Neural progenitor cell (in vitro differentiated cells): ENCODE measurements at regions not wholly inside any gene's neighbourhood (a gene's known extent, or its start where the extent isn't known, plus 50 kb on each side); places are given as distances from the start of the nearest gene placed in this dataset.
"Not testable (repeated sequence)": the region's sequence is repeated elsewhere in the genome, so short reads cannot be mapped to it uniquely, and the experiment has no call there.

Experiments
- DNase-seq: peaks from one replicate; pipeline ENCODE4 v3.0.0-alpha.2; 2016; ENCODE audit warnings: low spot score
- H2AFZ ChIP-seq: fragments of 200-600 bp; sonication (generic); replicated peaks from 2 replicates; pipeline ENCODE4 v1.6.1; 2016; ENCODE audit warnings: antibody characterized with exemption
- H3F3A ChIP-seq: fragments of 200-600 bp; sonication (generic); 2 replicates; pipeline ENCODE4 v1.6.1; 2016; ENCODE audit warnings: antibody characterized with exemption, low read depth
- H3K27ac ChIP-seq: fragments of 200-600 bp; sonication (generic); 2 replicates; pipeline ENCODE4 v1.5.1; 2016; ENCODE audit warnings: mild to moderate bottlenecking
- H3K27me3 ChIP-seq: fragments of 200-600 bp; sonication (generic); 2 replicates; pipeline ENCODE4 v1.6.1; 2016; ENCODE audit warnings: mild to moderate bottlenecking, moderate library complexity
- H3K36me3 ChIP-seq: fragments of 200-600 bp; sonication (generic); 2 replicates; pipeline ENCODE4 v1.5.1; 2016
- H3K4me1 ChIP-seq: fragments of 200-600 bp; sonication (generic); 2 replicates; pipeline ENCODE4 v1.6.1; 2016; ENCODE audit warnings: mixed run types
- H3K4me2 ChIP-seq: fragments of 200-600 bp; sonication (generic); 2 replicates; pipeline ENCODE4 v1.6.1; 2016
- H3K4me3 ChIP-seq: fragments of 200-600 bp; sonication (generic); 2 replicates; pipeline ENCODE4 v1.5.1; 2016
- H3K79me2 ChIP-seq: fragments of 200-600 bp; sonication (generic); 2 replicates; pipeline ENCODE4 v1.6.1; 2016; ENCODE audit warnings: low read depth
- H3K9ac ChIP-seq: fragments of 200-600 bp; sonication (generic); 2 replicates; pipeline ENCODE4 v1.6.1; 2016
- H3K9me3 ChIP-seq: fragments of 200-600 bp; sonication (generic); 2 replicates; pipeline ENCODE4 v1.5.1; 2016; ENCODE audit warnings: low read depth
- H4K20me1 ChIP-seq: fragments of 200-600 bp; sonication (generic); 2 replicates; pipeline ENCODE4 v1.6.1; 2016; ENCODE audit warnings: low read depth
- H3K27ac Mint-ChIP-seq: 3 replicates; pipeline ENCODE4 v1.8.0; 2021; ENCODE audit warnings: mixed read lengths
- H3K27me3 Mint-ChIP-seq: 2 replicates; pipeline ENCODE4 v1.8.0; 2022; ENCODE audit warnings: low read depth, mild to moderate bottlenecking, inconsistent platforms, moderate library complexity, mixed read lengths; ENCODE audit not compliant: insufficient read depth
- H3K36me3 Mint-ChIP-seq: 3 replicates; pipeline ENCODE4 v1.8.0; 2021; ENCODE audit warnings: mixed read lengths
- H3K4me1 Mint-ChIP-seq: 3 replicates; pipeline ENCODE4 v1.8.0; 2021; ENCODE audit warnings: mixed read lengths
- H3K4me3 Mint-ChIP-seq: 3 replicates; pipeline ENCODE4 v1.8.0; 2021; ENCODE audit warnings: mild to moderate bottlenecking, moderate library complexity, mixed read lengths
- H3K9me3 Mint-ChIP-seq: 3 replicates; pipeline ENCODE4 v1.8.0; 2020; ENCODE audit warnings: mixed read lengths
- CTCF ChIP-seq: fragments of 200-600 bp; sonication (generic); IDR thresholded peaks from 2 replicates; pipeline ENCODE4 v1.5.1; 2017; ENCODE audit warnings: antibody characterized with exemption, mild to moderate bottlenecking
- EZH2 ChIP-seq: fragments of 200-600 bp; sonication (generic); IDR thresholded peaks from 2 replicates; pipeline ENCODE4 v1.6.1; 2017; ENCODE audit warnings: antibody characterized with exemption, mild to moderate bottlenecking, moderate library complexity
- EZH2phosphoT487 ChIP-seq: fragments of 200-600 bp; sonication (generic); IDR thresholded peaks from 2 replicates; pipeline ENCODE4 v1.6.1; 2017; ENCODE audit warnings: antibody characterized with exemption

- Histone ChIP-seq H3K36me3 (no peaks in the 10 kb centered on the region), H3K79me2 (no peaks in the 10 kb centered on the region), H3K9ac (no peak overlapping the region), H3K4me2 (no peak overlapping the region), H4K20me1 (no peaks in the 10 kb centered on the region), H3K4me1 (no peaks in the 10 kb centered on the region), H2AFZ (no peak overlapping the region), H3K4me3 (no peak overlapping the region), H3K9me3 (peaks cover 8% of the 10 kb centered on the region), H3K27me3 (no peaks in the 10 kb centered on the region), H3K27ac (no peak overlapping the region), H3F3A (no peaks in the 10 kb centered on the region)
- Mint-ChIP-seq H3K9me3 (peaks cover 47% of the 10 kb centered on the region), H3K36me3 (no peaks in the 10 kb centered on the region), H3K27me3 (no peaks in the 10 kb centered on the region), H3K27ac (no peak overlapping the region), H3K4me1 (no peaks in the 10 kb centered on the region), H3K4me3 (no peak overlapping the region)
- DNase-seq = no peak
- TF ChIP-seq EZH2phosphoT487 = no peak
- TF ChIP-seq CTCF = no peak
- TF ChIP-seq EZH2 = no peak
Observed at GRCh38 chr11:50088231-50088630, 55.6 kb downstream of the OR4C45 start.

- Mint-ChIP-seq H3K27ac (no peak overlapping the region), H3K9me3 (peaks cover 34% of the 10 kb centered on the region), H3K4me3 (no peak overlapping the region), H3K27me3 (no peaks in the 10 kb centered on the region), H3K36me3 (no peaks in the 10 kb centered on the region), H3K4me1 (no peaks in the 10 kb centered on the region)
- Histone ChIP-seq H4K20me1 (no peaks in the 10 kb centered on the region), H3K4me3 (no peak overlapping the region), H3K4me1 (no peaks in the 10 kb centered on the region), H3K9ac (no peak overlapping the region), H3K4me2 (no peak overlapping the region), H3K36me3 (no peaks in the 10 kb centered on the region), H3F3A (no peaks in the 10 kb centered on the region), H2AFZ (no peak overlapping the region), H3K27ac (no peak overlapping the region), H3K79me2 (no peaks in the 10 kb centered on the region), H3K9me3 (no peaks in the 10 kb centered on the region), H3K27me3 (no peaks in the 10 kb centered on the region)
- no peak for DNase-seq
- TF ChIP-seq EZH2phosphoT487 (no peak), CTCF (no peak), EZH2 (no peak)
Observed at GRCh38 chr11:50098186-50098725, 65.6 kb downstream of the OR4C45 start.

- DNase-seq = no peak
- no peaks in the 10 kb centered on the region for H4K20me1 ChIP-seq
- H3K27ac Mint-ChIP-seq = no peak overlapping the region
- no peaks in the 10 kb centered on the region for H3F3A ChIP-seq
- TF ChIP-seq EZH2 (no peak), CTCF (no peak), EZH2phosphoT487 (no peak)
- peaks cover 4% of the 10 kb centered on the region for H3K9me3 ChIP-seq
- no peaks in the 10 kb centered on the region for H3K27me3 Mint-ChIP-seq
- H3K27me3 ChIP-seq = no peaks in the 10 kb centered on the region
- no peaks in the 10 kb centered on the region for H3K79me2 ChIP-seq
- H3K4me3 Mint-ChIP-seq = no peak overlapping the region
- no peaks in the 10 kb centered on the region for H3K4me1 Mint-ChIP-seq
- H2AFZ ChIP-seq = no peak overlapping the region
- H3K4me2 ChIP-seq = no peak overlapping the region
- H3K4me3 ChIP-seq = no peak overlapping the region
- no peak overlapping the region for H3K27ac ChIP-seq
- H3K9me3 Mint-ChIP-seq = peaks cover 37% of the 10 kb centered on the region
- H3K9ac ChIP-seq = no peak overlapping the region
- no peaks in the 10 kb centered on the region for H3K36me3 ChIP-seq
- no peaks in the 10 kb centered on the region for H3K36me3 Mint-ChIP-seq
- no peaks in the 10 kb centered on the region for H3K4me1 ChIP-seq
Observed at GRCh38 chr11:50102916-50103315, 70.2 kb downstream of the OR4C45 start.

GRCh38 chr11:50140686-50141085, 108.0 kb downstream of the OR4C45 start:
- H3K27me3 ChIP-seq, H3K4me3 ChIP-seq, H3K36me3 ChIP-seq, H3K27ac ChIP-seq, H3K9me3 ChIP-seq, H3K79me2 ChIP-seq, H2AFZ ChIP-seq, H4K20me1 ChIP-seq, H3K4me3 Mint-ChIP-seq, H3K36me3 Mint-ChIP-seq, H3K4me1 Mint-ChIP-seq, H3K27ac Mint-ChIP-seq, H3K4me1 ChIP-seq, DNase-seq, H3K9ac ChIP-seq, H3K27me3 Mint-ChIP-seq, H3K4me2 ChIP-seq, H3F3A ChIP-seq: not testable (repeated sequence)
- peaks cover 39% of the 10 kb centered on the region for H3K9me3 Mint-ChIP-seq

GRCh38 chr11:50146308-50146707, 113.6 kb downstream of the OR4C45 start:
- H3K27me3 ChIP-seq, H3K27me3 Mint-ChIP-seq, H3K79me2 ChIP-seq, H3K4me3 Mint-ChIP-seq, H3K27ac Mint-ChIP-seq, H3K4me1 Mint-ChIP-seq, H3K4me3 ChIP-seq, H4K20me1 ChIP-seq, H3K27ac ChIP-seq, H3K9ac ChIP-seq, H3K4me1 ChIP-seq, H2AFZ ChIP-seq, H3K36me3 ChIP-seq, H3F3A ChIP-seq, DNase-seq, H3K9me3 ChIP-seq, H3K4me2 ChIP-seq, H3K36me3 Mint-ChIP-seq: not testable (repeated sequence)
- peaks cover 49% of the 10 kb centered on the region for H3K9me3 Mint-ChIP-seq

DNA sequence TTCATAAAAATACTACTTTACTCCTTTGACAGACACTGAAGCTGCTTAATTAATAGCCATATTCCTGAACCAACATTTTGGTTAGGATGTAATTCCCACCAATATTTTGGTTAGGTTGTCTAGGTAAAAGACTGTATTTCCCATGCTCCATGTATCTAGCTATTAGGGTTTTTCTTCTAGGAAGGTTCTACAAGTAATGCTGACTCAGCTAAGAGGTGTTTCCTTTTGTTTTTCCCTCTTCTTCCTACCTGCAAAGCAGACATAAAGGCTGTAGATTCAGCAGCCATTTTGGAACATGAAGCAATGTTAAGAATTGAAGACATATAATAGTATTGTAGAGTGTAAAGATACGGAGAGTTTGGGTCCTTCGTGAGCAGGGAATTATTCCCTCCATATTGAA, 115.3 kb downstream of the OR4C45 start:
- H3K9me3 Mint-ChIP-seq = peaks cover 54% of the 10 kb centered on the region
- H4K20me1 ChIP-seq, H3K4me1 Mint-ChIP-seq, H3K27ac ChIP-seq, H3K27me3 Mint-ChIP-seq, H3K36me3 ChIP-seq, H3F3A ChIP-seq, H3K79me2 ChIP-seq, H2AFZ ChIP-seq, H3K4me3 ChIP-seq, DNase-seq, H3K4me3 Mint-ChIP-seq, H3K27ac Mint-ChIP-seq, H3K36me3 Mint-ChIP-seq, H3K27me3 ChIP-seq, H3K9me3 ChIP-seq, H3K4me2 ChIP-seq, H3K9ac ChIP-seq, H3K4me1 ChIP-seq: not testable (repeated sequence)
